Stimulated activated naive CD8-positive, alpha-beta T cell treated with anti-CD3 and anti-CD28 coated beads, Interleukin-15, amount 100 ng/mL, for 72 hours (primary cell): ENCODE measurements at regions not wholly inside any gene's neighbourhood (a gene's known extent, or its start where the extent isn't known, plus 50 kb on each side); places are given as distances from the start of the nearest gene placed in this dataset.

ENCODE experiments used
- ATAC-seq: fragments of 150-1000 bp; cut with Tn5 transposase; 2 replicates; pipeline ENCODE4 v1.10.0; 2021; ENCODE audit warnings: mild to moderate bottlenecking, moderate library complexity
- DNase-seq, 2 donors: peaks; one replicate each; pipeline ENCODE4 v3.0.0; 2021 to 2022
- H3K27ac Mint-ChIP-seq, 2 donors: one replicate each; pipeline ENCODE4 v1.8.0; 2022; ENCODE audit warnings: mild to moderate bottlenecking in 2 of 2, mixed read lengths in 2 of 2, moderate library complexity in 2 of 2
- H3K27me3 Mint-ChIP-seq: one replicate; pipeline ENCODE4 v1.8.0; 2022; ENCODE audit warnings: mixed read lengths
- H3K4me1 Mint-ChIP-seq: one replicate; pipeline ENCODE4 v1.8.0; 2022; ENCODE audit warnings: mild to moderate bottlenecking, mixed read lengths
- H3K4me3 Mint-ChIP-seq, 2 donors: one replicate each; pipeline ENCODE4 v1.8.0; 2022; ENCODE audit warnings: mild to moderate bottlenecking in 2 of 2, mixed read lengths in 2 of 2, moderate library complexity in 1 of 2
- H3K9me3 Mint-ChIP-seq, 2 donors: one replicate each; pipeline ENCODE4 v1.8.0; 2022; ENCODE audit warnings: mixed read lengths in 2 of 2

GRCh38 chr1:83115785-83116184 lies 883.1 kb downstream of the TTLL7 start:
- no peak overlapping the region for H3K4me3 Mint-ChIP-seq
- H3K27me3 Mint-ChIP-seq: no peaks in the 10 kb centered on the region
- ATAC-seq: no peak
- no peak overlapping the region for H3K27ac Mint-ChIP-seq
- H3K9me3 Mint-ChIP-seq: peaks cover 0 to 4% of the 10 kb centered on the region in 2 donors
- no peak for DNase-seq
- peaks cover 6% of the 10 kb centered on the region for H3K4me1 Mint-ChIP-seq

- Mint-ChIP-seq H3K9me3 (peaks cover 0 to 4% of the 10 kb centered on the region in 2 donors), H3K27me3 (no peaks in the 10 kb centered on the region), H3K4me3 (no peak overlapping the region), H3K4me1 (peaks cover 6% of the 10 kb centered on the region), H3K27ac (no peak overlapping the region)
- no peak for ATAC-seq
- DNase-seq: no peak
These were observed 884.6 kb downstream of the TTLL7 start for GRCh38 chr1:83114136-83114834.

- Mint-ChIP-seq H3K27me3 (no peaks in the 10 kb centered on the region), H3K27ac (peak overlapping the region in 1 of 2 donors; percentile 2), H3K9me3 (peaks cover 0 to 4% of the 10 kb centered on the region in 2 donors), H3K4me3 (no peak overlapping the region), H3K4me1 (peaks cover 6% of the 10 kb centered on the region)
- no peak for DNase-seq
- no peak for ATAC-seq
These were observed 885.3 kb downstream of the TTLL7 start for GRCh38 chr1:83113652-83114051.

- ATAC-seq: no peak
- Mint-ChIP-seq H3K27me3 (no peaks in the 10 kb centered on the region), H3K27ac (no peak overlapping the region), H3K9me3 (peaks cover 0 to 4% of the 10 kb centered on the region in 2 donors), H3K4me1 (peaks cover 6% of the 10 kb centered on the region), H3K4me3 (no peak overlapping the region)
- DNase-seq: no peak
These were observed 886.6 kb downstream of the TTLL7 start for GRCh38 chr1:83112248-83112885.

- Mint-ChIP-seq H3K9me3 (peaks cover 0 to 4% of the 10 kb centered on the region in 2 donors), H3K27me3 (no peaks in the 10 kb centered on the region), H3K4me3 (no peak overlapping the region), H3K27ac (no peak overlapping the region), H3K4me1 (peaks cover 6% of the 10 kb centered on the region)
- ATAC-seq: peak; percentile 72
- no peak for DNase-seq
These were observed 888.8 kb downstream of the TTLL7 start for GRCh38 chr1:83110156-83110555.

GRCh38 chr1:83109692-83110091 lies 889.2 kb downstream of the TTLL7 start:
- no peak overlapping the region for H3K27ac Mint-ChIP-seq
- H3K9me3 Mint-ChIP-seq: peaks cover 0 to 4% of the 10 kb centered on the region in 2 donors
- H3K27me3 Mint-ChIP-seq: no peaks in the 10 kb centered on the region
- peaks cover 6% of the 10 kb centered on the region for H3K4me1 Mint-ChIP-seq
- DNase-seq: no peak
- H3K4me3 Mint-ChIP-seq: no peak overlapping the region
- peak; percentile 80 for ATAC-seq

GRCh38 chr1:83104558-83104957 lies 894.4 kb downstream of the TTLL7 start:
- no peak overlapping the region for H3K4me3 Mint-ChIP-seq
- ATAC-seq: no peak
- H3K9me3 Mint-ChIP-seq: no peaks in the 10 kb centered on the region
- no peak for DNase-seq
- H3K27ac Mint-ChIP-seq: peak overlapping the region in 1 of 2 donors; percentile 13
- H3K4me1 Mint-ChIP-seq: no peaks in the 10 kb centered on the region
- H3K27me3 Mint-ChIP-seq: no peaks in the 10 kb centered on the region

- H3K27ac Mint-ChIP-seq: no peak overlapping the region
- no peak overlapping the region for H3K4me3 Mint-ChIP-seq
- ATAC-seq (no peak), DNase-seq (no peak)
- H3K4me1 Mint-ChIP-seq: no peaks in the 10 kb centered on the region
- H3K27me3 Mint-ChIP-seq: no peaks in the 10 kb centered on the region
- H3K9me3 Mint-ChIP-seq: no peaks in the 10 kb centered on the region
These were observed 895.6 kb downstream of the TTLL7 start for GRCh38 chr1:83103341-83103740.

GRCh38 chr1:83102630-83103071 lies 896.3 kb downstream of the TTLL7 start:
- Mint-ChIP-seq H3K27ac (no peak overlapping the region), H3K9me3 (no peaks in the 10 kb centered on the region), H3K4me3 (no peak overlapping the region), H3K27me3 (no peaks in the 10 kb centered on the region), H3K4me1 (no peaks in the 10 kb centered on the region)
- ATAC-seq (no peak), DNase-seq (no peak)

- DNase-seq (no peak), ATAC-seq (no peak)
- H3K4me3 Mint-ChIP-seq: no peak overlapping the region
- no peaks in the 10 kb centered on the region for H3K9me3 Mint-ChIP-seq
- H3K27ac Mint-ChIP-seq: no peak overlapping the region
- no peaks in the 10 kb centered on the region for H3K4me1 Mint-ChIP-seq
- H3K27me3 Mint-ChIP-seq: no peaks in the 10 kb centered on the region
These were observed 897.5 kb downstream of the TTLL7 start for GRCh38 chr1:83101406-83101805.

GRCh38 chr1:83100133-83100532 lies 898.8 kb downstream of the TTLL7 start:
- H3K27me3 Mint-ChIP-seq: no peaks in the 10 kb centered on the region
- H3K4me1 Mint-ChIP-seq: no peaks in the 10 kb centered on the region
- H3K9me3 Mint-ChIP-seq: no peaks in the 10 kb centered on the region
- ATAC-seq (no peak), DNase-seq (no peak)
- no peak overlapping the region for H3K4me3 Mint-ChIP-seq
- H3K27ac Mint-ChIP-seq: no peak overlapping the region

- no peak for DNase-seq
- H3K4me1 Mint-ChIP-seq: no peaks in the 10 kb centered on the region
- H3K27ac Mint-ChIP-seq: no peak overlapping the region
- ATAC-seq: no peak
- H3K4me3 Mint-ChIP-seq: no peak overlapping the region
- no peaks in the 10 kb centered on the region for H3K9me3 Mint-ChIP-seq
- no peaks in the 10 kb centered on the region for H3K27me3 Mint-ChIP-seq
These were observed 900.1 kb downstream of the TTLL7 start for GRCh38 chr1:83098791-83099190.

GRCh38 chr1:83098131-83098530 lies 900.8 kb downstream of the TTLL7 start:
- no peak overlapping the region for H3K4me3 Mint-ChIP-seq
- H3K9me3 Mint-ChIP-seq: no peaks in the 10 kb centered on the region
- H3K27me3 Mint-ChIP-seq: no peaks in the 10 kb centered on the region
- ATAC-seq (no peak), DNase-seq (no peak)
- H3K27ac Mint-ChIP-seq: no peak overlapping the region
- no peaks in the 10 kb centered on the region for H3K4me1 Mint-ChIP-seq

- ATAC-seq (no peak), DNase-seq (no peak)
- Mint-ChIP-seq H3K4me1 (no peaks in the 10 kb centered on the region), H3K9me3 (no peaks in the 10 kb centered on the region), H3K4me3 (no peak overlapping the region), H3K27ac (no peak overlapping the region), H3K27me3 (no peaks in the 10 kb centered on the region)
These were observed 901.2 kb downstream of the TTLL7 start for GRCh38 chr1:83097715-83098114.

- Mint-ChIP-seq H3K27me3 (no peaks in the 10 kb centered on the region), H3K4me1 (no peaks in the 10 kb centered on the region), H3K9me3 (no peaks in the 10 kb centered on the region), H3K27ac (no peak overlapping the region), H3K4me3 (no peak overlapping the region)
- no peak for ATAC-seq
- DNase-seq: no peak
These were observed 903.4 kb downstream of the TTLL7 start for GRCh38 chr1:83095570-83095969.

GRCh38 chr1:83090195-83090594 lies 908.7 kb downstream of the TTLL7 start:
- DNase-seq: no peak
- no peak for ATAC-seq
- Mint-ChIP-seq H3K9me3 (no peaks in the 10 kb centered on the region), H3K27me3 (no peaks in the 10 kb centered on the region), H3K27ac (no peak overlapping the region), H3K4me3 (no peak overlapping the region), H3K4me1 (no peaks in the 10 kb centered on the region)

- H3K9me3 Mint-ChIP-seq: no peaks in the 10 kb centered on the region
- H3K27me3 Mint-ChIP-seq: no peaks in the 10 kb centered on the region
- H3K4me1 Mint-ChIP-seq: no peaks in the 10 kb centered on the region
- no peak overlapping the region for H3K4me3 Mint-ChIP-seq
- H3K27ac Mint-ChIP-seq: no peak overlapping the region
- DNase-seq: no peak
- ATAC-seq: no peak
These were observed 911.1 kb downstream of the TTLL7 start for GRCh38 chr1:83087851-83088250.
